Activated naive CD4-positive, alpha-beta T cell treated with anti-CD3 and anti-CD28 coated beads for 36 hours (primary cell): ENCODE measurements at regions not wholly inside any gene's neighbourhood (a gene's known extent, or its start where the extent isn't known, plus 50 kb on each side); places are given as distances from the start of the nearest gene placed in this dataset.
"Not testable (repeated sequence)": the region's sequence is repeated elsewhere in the genome, so short reads cannot be mapped to it uniquely, and the experiment has no call there.

Experiments used
- CTCF ChIA-PET: fragments of 350-600 bp; sonication (Branson Sonifier 250); formaldehyde crosslinking; loops from one replicate; lab custom pipeline; 2021; ENCODE audit warnings: antibody characterized with exemption; lab: Charles Lee
- DNase-seq: peaks from one replicate; pipeline ENCODE4 v3.0.0-alpha.2; 2020
- H3K27ac Mint-ChIP-seq: one replicate; pipeline ENCODE4 v1.8.0; 2021; ENCODE audit warnings: mild to moderate bottlenecking, mixed read lengths
- H3K27me3 Mint-ChIP-seq: one replicate; pipeline ENCODE4 v1.8.0; 2021; ENCODE audit warnings: low read depth, mixed read lengths
- H3K36me3 Mint-ChIP-seq: one replicate; pipeline ENCODE4 v1.8.0; 2021; ENCODE audit warnings: low read depth, mixed read lengths
- H3K4me1 Mint-ChIP-seq: one replicate; pipeline ENCODE4 v1.8.0; 2021; ENCODE audit warnings: low read depth, mixed read lengths
- H3K4me3 Mint-ChIP-seq: one replicate; pipeline ENCODE4 v1.8.0; 2021; ENCODE audit warnings: mild to moderate bottlenecking, moderate library complexity, mixed read lengths
- H3K9me3 Mint-ChIP-seq: one replicate; pipeline ENCODE4 v1.8.0; 2021; ENCODE audit warnings: mixed read lengths
- intact Hi-C: fragments of 100-400 bp; cut with micrococcal nuclease; formaldehyde crosslinking; loops from one replicate; pipeline ENCODE4 v1.15.1; 2023

- CTCF ChIA-PET = no interaction called here
- Mint-ChIP-seq H3K4me1 (no peaks in the 10 kb centered on the region), H3K27ac (no peak overlapping the region), H3K4me3 (no peak overlapping the region), H3K36me3 (no peaks in the 10 kb centered on the region), H3K9me3 (peaks cover 10% of the 10 kb centered on the region), H3K27me3 (peaks cover 4% of the 10 kb centered on the region)
- DNase-seq = no peak
- intact Hi-C loops = no loop called here
These were observed 109.5 kb upstream of the TSC22D1 start for GRCh38 chr13:44685641-44686040.

GRCh38 chr13:44682416-44682815, 106.3 kb upstream of the TSC22D1 start:
- H3K9me3 Mint-ChIP-seq = peaks cover 10% of the 10 kb centered on the region
- intact Hi-C loops, H3K4me1 Mint-ChIP-seq, H3K27ac Mint-ChIP-seq, DNase-seq, CTCF ChIA-PET, H3K27me3 Mint-ChIP-seq, H3K36me3 Mint-ChIP-seq, H3K4me3 Mint-ChIP-seq: not testable (repeated sequence)

- H3K36me3 Mint-ChIP-seq = no peaks in the 10 kb centered on the region
- intact Hi-C loops = no loop called here
- peaks cover 1% of the 10 kb centered on the region for H3K9me3 Mint-ChIP-seq
- no peak for DNase-seq
- CTCF ChIA-PET = no interaction called here
- no peak overlapping the region for H3K27ac Mint-ChIP-seq
- H3K27me3 Mint-ChIP-seq = no peaks in the 10 kb centered on the region
- no peak overlapping the region for H3K4me3 Mint-ChIP-seq
- H3K4me1 Mint-ChIP-seq = no peaks in the 10 kb centered on the region
These were observed 104.7 kb upstream of the TSC22D1 start for GRCh38 chr13:44680746-44681355.

- no peak for DNase-seq
- CTCF ChIA-PET = no interaction called here
- intact Hi-C loops = no loop called here
- no peak overlapping the region for H3K4me3 Mint-ChIP-seq
- no peaks in the 10 kb centered on the region for H3K27me3 Mint-ChIP-seq
- no peaks in the 10 kb centered on the region for H3K9me3 Mint-ChIP-seq
- H3K4me1 Mint-ChIP-seq = no peaks in the 10 kb centered on the region
- no peak overlapping the region for H3K27ac Mint-ChIP-seq
- no peaks in the 10 kb centered on the region for H3K36me3 Mint-ChIP-seq
These were observed 103.5 kb upstream of the TSC22D1 start for GRCh38 chr13:44679597-44679996.

- Mint-ChIP-seq H3K9me3 (no peaks in the 10 kb centered on the region), H3K4me1 (no peaks in the 10 kb centered on the region), H3K27ac (no peak overlapping the region), H3K27me3 (no peaks in the 10 kb centered on the region), H3K36me3 (no peaks in the 10 kb centered on the region), H3K4me3 (no peak overlapping the region)
- intact Hi-C loops = no loop called here
- CTCF ChIA-PET = no interaction called here
- DNase-seq = no peak
These were observed 102.1 kb upstream of the TSC22D1 start for GRCh38 chr13:44678197-44678596.

- no peak for DNase-seq
- CTCF ChIA-PET = no interaction called here
- Mint-ChIP-seq H3K27me3 (no peaks in the 10 kb centered on the region), H3K36me3 (no peaks in the 10 kb centered on the region), H3K4me1 (no peaks in the 10 kb centered on the region), H3K9me3 (no peaks in the 10 kb centered on the region), H3K4me3 (no peak overlapping the region), H3K27ac (no peak overlapping the region)
- intact Hi-C loops = no loop called here
These were observed 100.4 kb upstream of the TSC22D1 start for GRCh38 chr13:44676534-44676933.

- Mint-ChIP-seq H3K4me3 (no peak overlapping the region), H3K27me3 (no peaks in the 10 kb centered on the region), H3K27ac (no peak overlapping the region), H3K4me1 (no peaks in the 10 kb centered on the region), H3K9me3 (no peaks in the 10 kb centered on the region), H3K36me3 (no peaks in the 10 kb centered on the region)
- no peak for DNase-seq
- CTCF ChIA-PET = no interaction called here
- intact Hi-C loops = no loop called here
These were observed 93.4 kb upstream of the TSC22D1 start for GRCh38 chr13:44669534-44669933.

- Mint-ChIP-seq H3K27ac (no peak overlapping the region), H3K4me1 (no peaks in the 10 kb centered on the region), H3K36me3 (no peaks in the 10 kb centered on the region), H3K9me3 (no peaks in the 10 kb centered on the region), H3K27me3 (no peaks in the 10 kb centered on the region), H3K4me3 (no peak overlapping the region)
- intact Hi-C loops = no loop called here
- no peak for DNase-seq
- CTCF ChIA-PET = no interaction called here
These were observed 92.6 kb upstream of the TSC22D1 start for GRCh38 chr13:44668688-44669087.

- Mint-ChIP-seq H3K27me3 (no peaks in the 10 kb centered on the region), H3K27ac (no peak overlapping the region), H3K4me3 (no peak overlapping the region), H3K9me3 (no peaks in the 10 kb centered on the region), H3K4me1 (no peaks in the 10 kb centered on the region), H3K36me3 (no peaks in the 10 kb centered on the region)
- no peak for DNase-seq
- CTCF ChIA-PET = interaction anchor here (0.5 kb wide), 1 partner anchor 569 kb away, joined by 3 read pairs; no protein-coding TSS in a partner anchor
- intact Hi-C loops = no loop called here
These were observed 91.8 kb upstream of the TSC22D1 start for GRCh38 chr13:44667943-44668342.

GRCh38 chr13:44666538-44666937, 90.4 kb upstream of the TSC22D1 start:
- intact Hi-C loops, H3K4me3 Mint-ChIP-seq, H3K9me3 Mint-ChIP-seq, DNase-seq, H3K4me1 Mint-ChIP-seq, CTCF ChIA-PET, H3K27me3 Mint-ChIP-seq, H3K27ac Mint-ChIP-seq, H3K36me3 Mint-ChIP-seq: not testable (repeated sequence)

GRCh38 chr13:44664308-44664707, 88.2 kb upstream of the TSC22D1 start:
- no peak overlapping the region for H3K4me3 Mint-ChIP-seq
- CTCF ChIA-PET = no interaction called here
- H3K27me3 Mint-ChIP-seq = peaks cover 3% of the 10 kb centered on the region
- no peak for DNase-seq
- intact Hi-C loops = no loop called here
- H3K4me1 Mint-ChIP-seq = no peaks in the 10 kb centered on the region
- no peaks in the 10 kb centered on the region for H3K36me3 Mint-ChIP-seq
- no peaks in the 10 kb centered on the region for H3K9me3 Mint-ChIP-seq
- no peak overlapping the region for H3K27ac Mint-ChIP-seq

- intact Hi-C loops = no loop called here
- no peak for DNase-seq
- Mint-ChIP-seq H3K9me3 (no peaks in the 10 kb centered on the region), H3K27ac (no peak overlapping the region), H3K27me3 (peaks cover 3% of the 10 kb centered on the region), H3K4me3 (no peak overlapping the region), H3K36me3 (no peaks in the 10 kb centered on the region), H3K4me1 (no peaks in the 10 kb centered on the region)
- CTCF ChIA-PET = interaction anchor here (0.6 kb wide), 1 partner anchor 170 kb away, joined by 4 read pairs; no protein-coding TSS in a partner anchor
These were observed 86.4 kb upstream of the TSC22D1 start for GRCh38 chr13:44662515-44662914.

- no peaks in the 10 kb centered on the region for H3K9me3 Mint-ChIP-seq
- CTCF ChIA-PET = no interaction called here
- intact Hi-C loops = no loop called here
- peaks cover 3% of the 10 kb centered on the region for H3K27me3 Mint-ChIP-seq
- DNase-seq = no peak
- no peak overlapping the region for H3K4me3 Mint-ChIP-seq
- no peak overlapping the region for H3K27ac Mint-ChIP-seq
- H3K36me3 Mint-ChIP-seq = no peaks in the 10 kb centered on the region
- no peaks in the 10 kb centered on the region for H3K4me1 Mint-ChIP-seq
These were observed 85.8 kb upstream of the TSC22D1 start for GRCh38 chr13:44661936-44662335.
